H1 (cell line): ENCODE measurements at regions not wholly inside any gene's neighbourhood (a gene's known extent, or its start where the extent isn't known, plus 50 kb on each side); places are given as distances from the start of the nearest gene placed in this dataset.

Experiments
- CTCF ChIA-PET: fragments of 300-600 bp; sonication (Branson Sonifier 250); formaldehyde crosslinking; loops from one replicate; lab custom pipeline; 2021; ENCODE audit not compliant: partially characterized antibody; lab: Charles Lee
- POLR2A ChIA-PET: fragments of 300-600 bp; sonication (Branson Sonifier 250); formaldehyde crosslinking; loops from one replicate; lab custom pipeline; 2021; ENCODE audit warnings: inconsistent platforms; ENCODE audit not compliant: partially characterized antibody; lab: Charles Lee
- DNase-seq, 2 experiments: peaks; one replicate each; pipeline versions ENCODE4 v3.0.0 to v3.0.0-alpha.2; 2010 to 2022; ENCODE audit warnings: low spot score in 2 of 2, low read depth in 1 of 2, mixed read lengths in 1 of 2
- FAIRE-seq: peaks from 2 replicates; lab custom pipeline; 2011; peaks lifted over from hg19 to GRCh38; lab: Jason Lieb, UNC
- H2AFZ ChIP-seq: 2 replicates; pipeline ENCODE4 v1.8.1; 2012; ENCODE audit warnings: low read length, inconsistent platforms
- H2AK5ac ChIP-seq: 2 replicates; pipeline ENCODE4 v1.6.1; 2013; ENCODE audit warnings: low read depth, low read length
- H2BK120ac ChIP-seq: replicated peaks from 2 replicates; pipeline ENCODE3; 2013; ENCODE audit warnings: low read depth, low read length, inconsistent platforms
- H2BK12ac ChIP-seq: 2 replicates; pipeline ENCODE4 v1.6.1; 2013; ENCODE audit warnings: low read depth, low read length
- H2BK15ac ChIP-seq: 2 replicates; pipeline ENCODE4 v1.6.1; 2013; ENCODE audit warnings: low read length
- H2BK20ac ChIP-seq: 2 replicates; pipeline ENCODE4 v1.6.1; 2013; ENCODE audit warnings: low read length
- H2BK5ac ChIP-seq: 2 replicates; pipeline ENCODE4 v1.6.1; 2013; ENCODE audit warnings: low read depth, low read length
- H3K14ac ChIP-seq: 2 replicates; pipeline ENCODE4 v1.6.1; 2013; ENCODE audit warnings: inconsistent platforms; ENCODE audit not compliant: insufficient read length
- H3K18ac ChIP-seq: 2 replicates; pipeline ENCODE4 v1.6.1; 2013; ENCODE audit warnings: low read length; ENCODE audit errors: extremely low read depth
- H3K23ac ChIP-seq: 2 replicates; pipeline ENCODE4 v1.6.1; 2013; ENCODE audit warnings: inconsistent platforms; ENCODE audit not compliant: insufficient read length
- H3K23me2 ChIP-seq: 2 replicates; pipeline ENCODE4 v1.6.1; 2013; ENCODE audit warnings: low read depth, low read length
- H3K27ac ChIP-seq: 2 replicates; pipeline ENCODE4 v1.6.1; 2011; ENCODE audit warnings: low read depth, low read length, inconsistent platforms
- H3K27me3 ChIP-seq, 4 experiments: replicated peaks in 1 of 4; 1 replicate in 1 of 4; 2 replicates in 3 of 4; pipeline versions ENCODE4 v1.6.1 to v1.8.1; 2011 to 2013; ENCODE audit warnings: low read length in 3 of 4, mild to moderate bottlenecking in 3 of 4, inconsistent platforms in 2 of 4, mixed read lengths in 2 of 4, moderate library complexity in 1 of 4; ENCODE audit not compliant: control insufficient read depth in 3 of 4, insufficient read depth in 3 of 4; ENCODE audit errors: extremely low read depth in 1 of 4
- H3K36me3 ChIP-seq, 4 experiments: 2 replicates each; pipeline versions ENCODE4 v1.6.1 to v1.8.1; 2011 to 2013; ENCODE audit warnings: mild to moderate bottlenecking in 4 of 4, low read length in 3 of 4, moderate library complexity in 2 of 4, control low read depth in 1 of 4, inconsistent platforms in 1 of 4; ENCODE audit not compliant: insufficient read depth in 4 of 4, control insufficient read depth in 2 of 4
- H3K4ac ChIP-seq: replicated peaks from 2 replicates; pipeline ENCODE3; 2013; ENCODE audit warnings: low read length, low read depth, mixed read lengths, inconsistent platforms; ENCODE audit not compliant: insufficient read length
- H3K4me1 ChIP-seq, 4 experiments: replicated peaks in 1 of 4; 1 replicate in 1 of 4; 2 replicates in 3 of 4; pipeline versions ENCODE4 v1.6.1 to v1.8.1; 2011 to 2013; ENCODE audit warnings: low read length in 3 of 4, inconsistent platforms in 2 of 4, mixed read lengths in 1 of 4; ENCODE audit not compliant: insufficient read depth in 4 of 4, control insufficient read depth in 3 of 4
- H3K4me2 ChIP-seq, 2 experiments: 2 replicates each; pipeline versions ENCODE4 v1.6.1 to v1.8.1; 2011 to 2013; ENCODE audit warnings: low read depth in 2 of 2, low read length in 2 of 2, control low read depth in 1 of 2, inconsistent platforms in 1 of 2, mild to moderate bottlenecking in 1 of 2; ENCODE audit not compliant: insufficient read depth in 1 of 2
- H3K4me3 ChIP-seq, 4 experiments: fragments of 200-600, 300-600 bp in 1 of 4; sonication (generic), shearing (Covaris generic), sonication (Bioruptor Twin) in 1 of 4; 2 replicates each; pipeline versions ENCODE4 v1.5.1 to v1.8.1; 2011 to 2016; ENCODE audit warnings: low read length in 4 of 4, low read depth in 3 of 4, control low read depth in 2 of 4, inconsistent platforms in 2 of 4, mild to moderate bottlenecking in 2 of 4, mixed read lengths in 1 of 4, moderate library complexity in 1 of 4; ENCODE audit not compliant: insufficient read depth in 2 of 4; ENCODE audit errors: extremely low read depth in 1 of 4
- H3K56ac ChIP-seq: replicated peaks from 2 replicates; pipeline ENCODE3; 2013; ENCODE audit warnings: low read depth, mild to moderate bottlenecking, mixed read lengths, low read length, inconsistent platforms; ENCODE audit not compliant: insufficient read length
- H3K79me1 ChIP-seq: 2 replicates; pipeline ENCODE4 v1.6.1; 2013; ENCODE audit warnings: low read depth, low read length, control low read depth
- H3K79me2 ChIP-seq, 2 experiments: 2 replicates each; pipeline versions ENCODE4 v1.6.1 to v1.8.1; 2012 to 2013; ENCODE audit warnings: low read length in 2 of 2, mild to moderate bottlenecking in 2 of 2, inconsistent platforms in 1 of 2; ENCODE audit not compliant: insufficient read depth in 2 of 2, control insufficient read depth in 1 of 2
- H3K9ac ChIP-seq, 4 experiments: replicated peaks in 1 of 4; 1 replicate in 1 of 4; 2 replicates in 3 of 4; pipeline versions ENCODE4 v1.6.1 to v1.8.1; 2011 to 2013; ENCODE audit warnings: low read depth in 3 of 4, low read length in 3 of 4, control low read depth in 2 of 4, mild to moderate bottlenecking in 2 of 4, moderate library complexity in 2 of 4, inconsistent platforms in 1 of 4; ENCODE audit errors: extremely low read depth in 1 of 4
- H3K9me3 ChIP-seq, 2 experiments: 2 replicates each; pipeline versions ENCODE4 v1.6.1 to v1.8.1; 2012 to 2013; ENCODE audit warnings: mild to moderate bottlenecking in 2 of 2, moderate library complexity in 2 of 2, control low read depth in 1 of 2, inconsistent platforms in 1 of 2, low read depth in 1 of 2, low read length in 1 of 2, mixed read lengths in 1 of 2; ENCODE audit not compliant: insufficient read depth in 2 of 2
- H4K20me1 ChIP-seq, 2 experiments: replicated peaks in 1 of 2; 2 replicates each; pipeline versions ENCODE3 to v1.8.1; 2011 to 2013; ENCODE audit warnings: inconsistent platforms in 2 of 2, low read length in 2 of 2, mild to moderate bottlenecking in 1 of 2; ENCODE audit not compliant: insufficient read depth in 2 of 2, control insufficient read depth in 1 of 2
- H4K5ac ChIP-seq: 2 replicates; pipeline ENCODE4 v1.6.1; 2013; ENCODE audit warnings: low read length, low read depth, mixed read lengths, inconsistent platforms; ENCODE audit not compliant: insufficient read length
- H4K8ac ChIP-seq: 2 replicates; pipeline ENCODE4 v1.8.0; 2013; ENCODE audit warnings: mild to moderate bottlenecking, moderate library complexity, low read length, inconsistent platforms; ENCODE audit not compliant: insufficient read depth; ENCODE audit errors: extremely low read depth
- H4K91ac ChIP-seq: replicated peaks from 2 replicates; pipeline ENCODE3; 2013; ENCODE audit warnings: low read length, mixed read lengths, inconsistent platforms; ENCODE audit not compliant: insufficient read length
- ATF2 ChIP-seq: IDR thresholded peaks from 2 replicates; pipeline ENCODE4 v1.6.1; 2012; ENCODE audit warnings: low read length, inconsistent platforms
- WGBS, 2 experiments: shearing (Covaris generic) in 1 of 2; methylation state at CpG; one replicate each; pipeline versions ENCODE4 v1.1.6 to v1.1.7; 2013 to 2015; ENCODE audit warnings: low lambda C conversion rate in 2 of 2, mixed read lengths in 2 of 2, inconsistent platforms in 1 of 2, low coverage in 1 of 2, missing lambda C conversion rate in 1 of 2; ENCODE audit not compliant: insufficient replicate concordance in 2 of 2, insufficient coverage in 1 of 2, insufficient read length in 1 of 2; ENCODE audit errors: extremely low coverage in 1 of 2, missing lambda C conversion rate in 1 of 2; 5-methylcytosine and 5-hydroxymethylcytosine counted together

DNA sequence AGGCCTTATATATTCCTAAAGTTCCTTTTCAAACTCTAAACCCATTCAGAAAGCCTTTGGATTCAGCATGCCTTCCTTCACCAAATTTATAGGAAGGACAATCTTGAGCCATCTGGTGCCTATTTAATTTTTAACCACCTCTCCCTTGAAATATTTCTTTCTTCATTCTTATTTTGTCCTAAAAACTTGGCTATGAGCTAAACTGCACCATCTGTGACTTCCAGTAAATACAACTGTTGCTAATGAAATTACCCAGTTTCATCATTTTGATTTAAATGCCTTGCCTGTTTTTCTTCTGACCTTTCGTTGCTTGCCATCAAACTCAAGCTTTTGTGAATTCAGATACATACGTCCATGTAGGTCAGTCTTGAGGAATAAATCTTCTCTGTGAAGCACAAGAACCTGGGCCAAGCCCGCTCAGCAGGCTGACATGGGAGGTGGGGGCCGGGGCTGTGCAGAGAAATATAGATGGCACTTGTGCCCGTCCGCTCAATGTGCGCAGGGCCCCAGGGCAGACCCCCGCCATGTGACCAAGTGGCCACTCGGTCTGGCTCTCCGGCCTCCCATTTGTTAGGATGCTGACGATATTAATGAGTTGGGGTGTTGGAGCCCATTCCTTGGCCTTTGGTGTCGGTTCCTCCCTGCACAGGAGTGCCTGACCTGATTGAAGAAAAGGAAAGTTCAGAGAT, 335.9 kb downstream of the VPS13C start:
- no peaks in the 10 kb centered on the region for H3K36me3 ChIP-seq
- no peaks in the 10 kb centered on the region for H3K79me2 ChIP-seq
- H4K20me1 ChIP-seq, result peaks cover 0 to 1% of the 10 kb centered on the region in 2 experiments
- no peak overlapping the region for H2BK15ac ChIP-seq
- no peak for FAIRE-seq
- no peaks in the 10 kb centered on the region for H3K79me1 ChIP-seq
- no peaks in the 10 kb centered on the region for H3K23me2 ChIP-seq
- H4K8ac ChIP-seq, result no peak overlapping the region
- no peak overlapping the region for H3K4me3 ChIP-seq
- no peak overlapping the region for H4K91ac ChIP-seq
- TF ChIP-seq ATF2, result no peak
- no peak overlapping the region for H3K9ac ChIP-seq
- no peak overlapping the region for H3K56ac ChIP-seq
- POLR2A ChIA-PET, result no interaction called here
- H2AFZ ChIP-seq, result no peak overlapping the region
- no peak overlapping the region for H3K14ac ChIP-seq
- H3K27me3 ChIP-seq, result peaks cover 0 to 11% (median 2%) of the 10 kb centered on the region in 4 experiments; a peak in 3 of 7 replicates
- no peak overlapping the region for H2BK120ac ChIP-seq
- H3K9me3 ChIP-seq, result no peaks in the 10 kb centered on the region
- H3K4ac ChIP-seq, result no peak overlapping the region
- H3K4me2 ChIP-seq, result no peak overlapping the region
- no peak overlapping the region for H2BK20ac ChIP-seq
- no peak overlapping the region for H3K18ac ChIP-seq
- WGBS, 2 experiments, result 90% methylated on average over 12 of the region's 12 CpGs; no CpG with 5 or more reads in 1 of the 2 experiments
- H3K23ac ChIP-seq, result no peak overlapping the region
- no peak overlapping the region for H2BK5ac ChIP-seq
- DNase-seq, result no peak
- no peaks in the 10 kb centered on the region for H3K4me1 ChIP-seq
- no peak overlapping the region for H3K27ac ChIP-seq
- H2BK12ac ChIP-seq, result no peak overlapping the region
- H4K5ac ChIP-seq, result no peak overlapping the region
- CTCF ChIA-PET, result interaction anchor here (0.9 to 1.1 kb wide), 2 partner anchors 8 to 604 kb away, joined by 3 read pairs; no protein-coding TSS in a partner anchor
- no peak overlapping the region for H2AK5ac ChIP-seq
